HCT116 (cell line): ENCODE measurements at regions not wholly inside any gene's neighbourhood (a gene's known extent, or its start where the extent isn't known, plus 50 kb on each side); places are given as distances from the start of the nearest gene placed in this dataset.

Experiments
- ATAC-seq: fragments of 200-7000 bp; cut with Tn5 transposase; 2 replicates; pipeline ENCODE4 v1.9.1; 2020; ENCODE audit warnings: mild to moderate bottlenecking, moderate library complexity
- BruUV-seq: library from RNA; stranded (reverse); fragments of 400-500 nt; replicated peaks from 2 replicates; lab custom pipeline; 2021; lab: Mats Ljungman, UMichigan
- CTCF ChIA-PET: fragments of 300-600 bp; sonication (Branson Sonifier 250); formaldehyde crosslinking; loops from one replicate; lab custom pipeline; 2021; ENCODE audit warnings: antibody characterized with exemption; lab: Charles Lee
- POLR2A ChIA-PET: fragments of 300-600, 350-600 bp; sonication (Branson Sonifier 250); formaldehyde crosslinking; loops from one replicate; lab custom pipeline; 2021; ENCODE audit warnings: antibody characterized with exemption; lab: Charles Lee
- RAD21 ChIA-PET, 2 experiments: fragments of 300-600 bp; sonication (Branson Sonifier 250); formaldehyde crosslinking; loops; one replicate each; lab custom pipeline; 2023; ENCODE audit warnings: low total read pairs in 2 of 2; ENCODE audit not compliant: uncharacterized antibody in 2 of 2, unreplicated experiment in 2 of 2, low non-redundant PET in 1 of 2; lab: Charles Lee
- DNase-seq: peaks from one replicate; pipeline ENCODE4 v3.0.0-alpha.2; 2010; ENCODE audit warnings: low read depth, low spot score
- H2AFZ ChIP-seq: fragments of 200-600 bp; shearing (Covaris generic), sonication (generic); 2 replicates; pipeline ENCODE4 v1.6.1; 2017; ENCODE audit warnings: low read depth, mixed run types, mixed read lengths, antibody characterized with exemption, low read length; ENCODE audit not compliant: poor library complexity, severe bottlenecking
- H3K27ac ChIP-seq: 2 replicates; pipeline ENCODE4 v1.5.1; 2012; ENCODE audit warnings: low read depth, low read length
- H3K27me3 ChIP-seq: fragments of 200-600 bp; sonication (generic); 2 replicates; pipeline ENCODE4 v1.6.1; 2016; ENCODE audit warnings: mixed run types, low read length, mixed read lengths; ENCODE audit not compliant: insufficient read depth
- H3K36me3 ChIP-seq, 2 experiments: fragments of 200-500 bp in 1 of 2; fragments of 200-600 bp in 1 of 2; sonication (Bioruptor generic) in 1 of 2; sonication (generic) in 1 of 2; 2 replicates each; pipeline versions ENCODE4 v1.5.1 to v1.6.1; 2014 to 2016; ENCODE audit warnings: low read length in 2 of 2, inconsistent platforms in 1 of 2, mixed read lengths in 1 of 2, mixed run types in 1 of 2; ENCODE audit not compliant: insufficient read depth in 2 of 2, control insufficient read depth in 1 of 2
- H3K4me1 ChIP-seq, 2 experiments: fragments of 200-600 bp in 1 of 2; sonication (generic) in 1 of 2; 2 replicates each; pipeline versions ENCODE4 v1.5.1 to v1.6.1; 2012 to 2017; ENCODE audit warnings: low read length in 2 of 2, inconsistent platforms in 1 of 2, mild to moderate bottlenecking in 1 of 2, mixed read lengths in 1 of 2, mixed run types in 1 of 2, moderate library complexity in 1 of 2; ENCODE audit not compliant: insufficient read depth in 2 of 2, control insufficient read depth in 1 of 2
- H3K4me2 ChIP-seq: fragments of 200-600 bp; sonication (generic); 2 replicates; pipeline ENCODE4 v1.6.1; 2017; ENCODE audit warnings: mixed run types, low read length, mixed read lengths
- H3K4me3 ChIP-seq, 2 experiments: fragments of 200-600 bp in 1 of 2; sonication (generic) in 1 of 2; replicated peaks in 1 of 2; 2 replicates each; pipeline ENCODE4 v1.5.1; 2011 to 2016; ENCODE audit warnings: low read length in 2 of 2, control low read depth in 1 of 2, low read depth in 1 of 2, mild to moderate bottlenecking in 1 of 2, mixed read lengths in 1 of 2, mixed run types in 1 of 2
- H3K79me2 ChIP-seq: fragments of 200-600 bp; sonication (generic); 2 replicates; pipeline ENCODE4 v1.6.1; 2017; ENCODE audit warnings: mild to moderate bottlenecking, mixed run types, low read length, moderate library complexity, mixed read lengths; ENCODE audit not compliant: insufficient read depth
- H3K9ac ChIP-seq: fragments of 200-600 bp; sonication (generic); 2 replicates; pipeline ENCODE4 v1.6.1; 2016; ENCODE audit warnings: low read length, mixed read lengths
- H3K9me2 ChIP-seq: fragments of 200-600 bp; sonication (generic), shearing (Covaris generic); 2 replicates; pipeline ENCODE4 v1.6.1; 2017; ENCODE audit warnings: mixed run types, mild to moderate bottlenecking, moderate library complexity; ENCODE audit not compliant: insufficient read depth
- H3K9me3 ChIP-seq, 2 experiments: fragments of 200-500 bp in 1 of 2; fragments of 200-600 bp in 1 of 2; sonication (Bioruptor generic) in 1 of 2; sonication (generic) in 1 of 2; 2 replicates each; pipeline ENCODE4 v1.6.1; 2014 to 2017; ENCODE audit warnings: low read length in 2 of 2, mixed read lengths in 2 of 2, inconsistent platforms in 1 of 2, low read depth in 1 of 2, mild to moderate bottlenecking in 1 of 2, mixed run types in 1 of 2, moderate library complexity in 1 of 2; ENCODE audit not compliant: control insufficient read depth in 1 of 2, insufficient read depth in 1 of 2
- H4K20me1 ChIP-seq: fragments of 200-600 bp; sonication (generic), shearing (Covaris generic); 2 replicates; pipeline ENCODE4 v1.6.1; 2017; ENCODE audit warnings: mixed run types, mild to moderate bottlenecking, moderate library complexity; ENCODE audit not compliant: insufficient read depth
- CBX3 ChIP-seq: IDR thresholded peaks from 2 replicates; pipeline ENCODE4 v1.6.1; 2012; ENCODE audit warnings: low read depth
- EGR1 ChIP-seq: IDR thresholded peaks from 2 replicates; pipeline ENCODE4 v1.6.1; 2012; ENCODE audit warnings: low read depth
- ELF1 ChIP-seq: IDR thresholded peaks from 2 replicates; pipeline ENCODE4 v1.6.1; 2012; ENCODE audit warnings: low read depth, borderline replicate concordance
- EZH2 ChIP-seq: fragments of 200-600 bp; sonication (generic); IDR thresholded peaks from 2 replicates; pipeline ENCODE4 v1.6.1; 2017; ENCODE audit warnings: antibody characterized with exemption, mixed run types
- EZH2phosphoT487 ChIP-seq: fragments of 200-600 bp; IDR thresholded peaks from 2 replicates; pipeline ENCODE4 v1.6.1; 2018; ENCODE audit warnings: antibody characterized with exemption, borderline replicate concordance
- FOSL1 ChIP-seq: IDR thresholded peaks from 2 replicates; pipeline ENCODE4 v1.6.1; 2012; ENCODE audit warnings: low read depth
- JUND ChIP-seq: IDR thresholded peaks from 2 replicates; pipeline ENCODE4 v1.6.1; 2012
- POLR2A ChIP-seq: IDR thresholded peaks from 2 replicates; pipeline ENCODE4 v1.7.0; 2011; ENCODE audit warnings: borderline replicate concordance; ENCODE audit not compliant: insufficient read depth, insufficient read length; ENCODE audit errors: extremely low read depth
- POLR2AphosphoS5 ChIP-seq: IDR thresholded peaks from 2 replicates; pipeline ENCODE4 v1.6.1; 2011; ENCODE audit warnings: mild to moderate bottlenecking, low read depth, low read length, moderate library complexity
- SP1 ChIP-seq: IDR thresholded peaks from 2 replicates; pipeline ENCODE4 v1.6.1; 2012; ENCODE audit warnings: low read depth
- SRF ChIP-seq: IDR thresholded peaks from 2 replicates; pipeline ENCODE4 v1.6.1; 2012; ENCODE audit warnings: low read depth
- TCF7L2 ChIP-seq: IDR thresholded peaks from 2 replicates; pipeline ENCODE4 v1.7.0; 2011; ENCODE audit warnings: borderline replicate concordance, inconsistent platforms; ENCODE audit not compliant: insufficient read depth, insufficient read length; ENCODE audit errors: extremely low read depth
- YY1 ChIP-seq: IDR thresholded peaks from 2 replicates; pipeline ENCODE4 v1.6.1; 2011; ENCODE audit warnings: low read length, low read depth, moderate library complexity, mild to moderate bottlenecking; ENCODE audit not compliant: insufficient replicate concordance; ENCODE audit errors: extremely low read depth
- ZNF274 ChIP-seq: fragments of 200-500 bp; sonication (Bioruptor generic); IDR thresholded peaks from 2 replicates; pipeline ENCODE4 v1.6.1; 2014; ENCODE audit warnings: mild to moderate bottlenecking, low read depth, low read length, inconsistent platforms
- intact Hi-C: fragments of 100-400 bp; cut with micrococcal nuclease; formaldehyde crosslinking; loops from 2 replicates; pipeline ENCODE4 v1.10.0; 2022
- TF ChIP-seq, protein P1 (sequence below), 3 experiments: fragments of 200-600 bp in 1 of 3; sonication (generic) in 1 of 3; IDR thresholded peaks in 2 of 3; conservative IDR thresholded peaks in 1 of 3; 2 replicates each; pipeline ENCODE4 v1.5.1; 2012 to 2017; ENCODE audit warnings: low read depth in 2 of 3, low read length in 2 of 3, antibody characterized with exemption in 1 of 3, borderline replicate concordance in 1 of 3, control low read depth in 1 of 3, mild to moderate bottlenecking in 1 of 3, mixed read lengths in 1 of 3, mixed run types in 1 of 3, moderate library complexity in 1 of 3; ENCODE audit not compliant: insufficient read depth in 1 of 3
- TF ChIP-seq, protein P2 (sequence below): IDR thresholded peaks from 2 replicates; pipeline ENCODE4 v1.6.1; 2011; ENCODE audit warnings: mild to moderate bottlenecking, low read length, moderate library complexity; ENCODE audit not compliant: insufficient replicate concordance; ENCODE audit errors: extremely low read depth
- TF ChIP-seq, protein P3 (sequence below): IDR thresholded peaks from 2 replicates; pipeline ENCODE4 v1.6.1; 2012
- TF ChIP-seq, protein P4 (sequence below): IDR thresholded peaks from 2 replicates; pipeline ENCODE4 v1.6.1; 2012

DNA sequence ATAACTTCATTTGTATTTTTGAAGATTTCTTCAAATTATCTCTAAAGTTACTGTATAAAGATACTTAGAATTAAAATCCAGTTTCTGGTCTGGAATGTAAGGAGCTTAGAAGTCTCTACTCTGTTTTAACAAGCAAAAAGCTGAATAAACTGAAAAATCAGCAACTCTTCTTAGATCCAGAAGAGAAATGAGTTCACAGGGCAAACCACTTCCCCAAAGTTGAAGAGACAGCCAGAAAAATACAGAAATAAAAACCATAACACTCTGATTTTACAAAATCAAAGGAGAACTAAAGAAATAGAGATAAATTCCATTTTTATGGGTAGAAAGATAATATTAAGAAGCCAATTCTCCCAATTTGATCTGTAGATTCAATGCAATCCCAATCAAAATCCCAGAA is 1166.8 kb downstream of the ADGRL3 start (continued):
- no peak for TF ChIP-seq SRF
- TF ChIP-seq EGR1: no peak
- TF ChIP-seq, protein P1, sequence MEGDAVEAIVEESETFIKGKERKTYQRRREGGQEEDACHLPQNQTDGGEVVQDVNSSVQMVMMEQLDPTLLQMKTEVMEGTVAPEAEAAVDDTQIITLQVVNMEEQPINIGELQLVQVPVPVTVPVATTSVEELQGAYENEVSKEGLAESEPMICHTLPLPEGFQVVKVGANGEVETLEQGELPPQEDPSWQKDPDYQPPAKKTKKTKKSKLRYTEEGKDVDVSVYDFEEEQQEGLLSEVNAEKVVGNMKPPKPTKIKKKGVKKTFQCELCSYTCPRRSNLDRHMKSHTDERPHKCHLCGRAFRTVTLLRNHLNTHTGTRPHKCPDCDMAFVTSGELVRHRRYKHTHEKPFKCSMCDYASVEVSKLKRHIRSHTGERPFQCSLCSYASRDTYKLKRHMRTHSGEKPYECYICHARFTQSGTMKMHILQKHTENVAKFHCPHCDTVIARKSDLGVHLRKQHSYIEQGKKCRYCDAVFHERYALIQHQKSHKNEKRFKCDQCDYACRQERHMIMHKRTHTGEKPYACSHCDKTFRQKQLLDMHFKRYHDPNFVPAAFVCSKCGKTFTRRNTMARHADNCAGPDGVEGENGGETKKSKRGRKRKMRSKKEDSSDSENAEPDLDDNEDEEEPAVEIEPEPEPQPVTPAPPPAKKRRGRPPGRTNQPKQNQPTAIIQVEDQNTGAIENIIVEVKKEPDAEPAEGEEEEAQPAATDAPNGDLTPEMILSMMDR (IDR thresholded peaks at IDR 0.05 in 2 of 3, conservative IDR thresholded peaks at IDR 0.05 in 1 of 3; ENCODE audit: borderline replicate concordance in 1 of 3, insufficient read depth in 1 of 3, low read depth in 2 of 3, low read length in 2 of 3): no peak
- no peak for TF ChIP-seq FOSL1
- no peak for TF ChIP-seq YY1
- no peak for TF ChIP-seq EZH2
- no peak for TF ChIP-seq CBX3
- TF ChIP-seq POLR2AphosphoS5: no peak

DNA sequence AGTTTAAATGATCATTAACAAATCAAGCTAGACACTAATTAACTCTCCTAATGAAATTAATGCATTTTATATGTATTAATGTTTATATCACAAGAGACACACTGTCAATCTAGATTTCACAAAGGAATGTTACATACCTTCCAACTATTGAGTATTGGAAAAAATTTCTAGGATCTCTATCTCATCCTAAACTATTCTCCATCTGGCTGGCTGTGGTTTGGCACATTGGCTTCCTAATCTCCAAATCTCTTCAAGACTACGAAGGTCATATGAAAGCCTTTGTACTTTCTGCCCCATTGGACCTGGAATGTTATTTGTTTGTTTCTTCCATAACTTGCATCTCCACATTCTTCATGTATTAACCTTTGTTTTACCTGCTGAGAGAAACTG is 1160.0 kb downstream of the ADGRL3 start:
- RAD21 ChIA-PET: no interaction called here
- intact Hi-C loops: no loop called here
- Histone ChIP-seq H2AFZ (no peak overlapping the region), H3K4me3 (no peak overlapping the region), H4K20me1 (no peaks in the 10 kb centered on the region), H3K79me2 (no peaks in the 10 kb centered on the region), H3K9me2 (no peaks in the 10 kb centered on the region), H3K9me3 (peaks cover 21 to 33% of the 10 kb centered on the region in 2 experiments; a peak in 2 of 4 replicates), H3K36me3 (no peaks in the 10 kb centered on the region), H3K27ac (no peak overlapping the region), H3K27me3 (no peaks in the 10 kb centered on the region), H3K9ac (no peak overlapping the region), H3K4me1 (no peaks in the 10 kb centered on the region), H3K4me2 (no peak overlapping the region)
- no peak for DNase-seq
- POLR2A ChIA-PET: no interaction called here
- no TSS peak for BruUV-seq
- ATAC-seq: no peak
- CTCF ChIA-PET: no interaction called here
- no peak for TF ChIP-seq SP1
- no peak for TF ChIP-seq TCF7L2
- no peak for TF ChIP-seq EGR1
- TF ChIP-seq, protein P2, sequence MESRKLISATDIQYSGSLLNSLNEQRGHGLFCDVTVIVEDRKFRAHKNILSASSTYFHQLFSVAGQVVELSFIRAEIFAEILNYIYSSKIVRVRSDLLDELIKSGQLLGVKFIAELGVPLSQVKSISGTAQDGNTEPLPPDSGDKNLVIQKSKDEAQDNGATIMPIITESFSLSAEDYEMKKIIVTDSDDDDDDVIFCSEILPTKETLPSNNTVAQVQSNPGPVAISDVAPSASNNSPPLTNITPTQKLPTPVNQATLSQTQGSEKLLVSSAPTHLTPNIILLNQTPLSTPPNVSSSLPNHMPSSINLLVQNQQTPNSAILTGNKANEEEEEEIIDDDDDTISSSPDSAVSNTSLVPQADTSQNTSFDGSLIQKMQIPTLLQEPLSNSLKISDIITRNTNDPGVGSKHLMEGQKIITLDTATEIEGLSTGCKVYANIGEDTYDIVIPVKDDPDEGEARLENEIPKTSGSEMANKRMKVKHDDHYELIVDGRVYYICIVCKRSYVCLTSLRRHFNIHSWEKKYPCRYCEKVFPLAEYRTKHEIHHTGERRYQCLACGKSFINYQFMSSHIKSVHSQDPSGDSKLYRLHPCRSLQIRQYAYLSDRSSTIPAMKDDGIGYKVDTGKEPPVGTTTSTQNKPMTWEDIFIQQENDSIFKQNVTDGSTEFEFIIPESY: no peak
- no peak for TF ChIP-seq FOSL1
- no peak for TF ChIP-seq ZNF274
- no peak for TF ChIP-seq EZH2phosphoT487
- TF ChIP-seq POLR2A: no peak
- TF ChIP-seq JUND: no peak
- TF ChIP-seq, protein P3, sequence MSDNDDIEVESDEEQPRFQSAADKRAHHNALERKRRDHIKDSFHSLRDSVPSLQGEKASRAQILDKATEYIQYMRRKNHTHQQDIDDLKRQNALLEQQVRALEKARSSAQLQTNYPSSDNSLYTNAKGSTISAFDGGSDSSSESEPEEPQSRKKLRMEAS: no peak
- no peak for TF ChIP-seq ELF1
- TF ChIP-seq, protein P4, sequence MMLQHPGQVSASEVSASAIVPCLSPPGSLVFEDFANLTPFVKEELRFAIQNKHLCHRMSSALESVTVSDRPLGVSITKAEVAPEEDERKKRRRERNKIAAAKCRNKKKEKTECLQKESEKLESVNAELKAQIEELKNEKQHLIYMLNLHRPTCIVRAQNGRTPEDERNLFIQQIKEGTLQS: no peak
- no peak for TF ChIP-seq YY1
- no peak for TF ChIP-seq SRF
- TF ChIP-seq EZH2: no peak
